Midbrain (tissue), 1 donor: ENCODE measurements at regions not wholly inside any gene's neighbourhood (a gene's known extent, or its start where the extent isn't known, plus 50 kb on each side); places are given as distances from the start of the nearest gene placed in this dataset.

Source experiments
- DNase-seq: peaks from one replicate; lab custom pipeline; 2025; lab: John Stamatoyannopoulos, UW

DNA sequence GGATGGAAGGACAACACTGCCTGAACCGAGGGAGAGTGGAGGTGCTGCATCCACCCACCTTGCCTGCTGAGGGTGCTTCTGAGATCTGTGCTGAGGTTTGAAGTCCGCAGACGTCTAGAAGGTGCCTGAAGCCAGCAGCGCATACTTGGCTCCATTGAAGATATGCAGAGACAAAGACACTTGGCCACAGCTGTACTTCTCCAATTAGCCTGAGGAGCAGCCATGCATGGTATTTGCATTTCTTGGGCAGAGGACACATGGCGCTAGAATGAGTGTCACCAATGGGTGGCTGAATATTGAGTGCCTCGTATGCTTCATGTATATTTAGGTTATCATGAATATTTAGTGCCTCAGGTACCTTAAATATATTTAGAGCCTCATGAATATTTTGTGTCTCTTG lies 128.7 kb upstream of the ATP6AP2 start:
- DNase-seq, result no peak

DNA sequence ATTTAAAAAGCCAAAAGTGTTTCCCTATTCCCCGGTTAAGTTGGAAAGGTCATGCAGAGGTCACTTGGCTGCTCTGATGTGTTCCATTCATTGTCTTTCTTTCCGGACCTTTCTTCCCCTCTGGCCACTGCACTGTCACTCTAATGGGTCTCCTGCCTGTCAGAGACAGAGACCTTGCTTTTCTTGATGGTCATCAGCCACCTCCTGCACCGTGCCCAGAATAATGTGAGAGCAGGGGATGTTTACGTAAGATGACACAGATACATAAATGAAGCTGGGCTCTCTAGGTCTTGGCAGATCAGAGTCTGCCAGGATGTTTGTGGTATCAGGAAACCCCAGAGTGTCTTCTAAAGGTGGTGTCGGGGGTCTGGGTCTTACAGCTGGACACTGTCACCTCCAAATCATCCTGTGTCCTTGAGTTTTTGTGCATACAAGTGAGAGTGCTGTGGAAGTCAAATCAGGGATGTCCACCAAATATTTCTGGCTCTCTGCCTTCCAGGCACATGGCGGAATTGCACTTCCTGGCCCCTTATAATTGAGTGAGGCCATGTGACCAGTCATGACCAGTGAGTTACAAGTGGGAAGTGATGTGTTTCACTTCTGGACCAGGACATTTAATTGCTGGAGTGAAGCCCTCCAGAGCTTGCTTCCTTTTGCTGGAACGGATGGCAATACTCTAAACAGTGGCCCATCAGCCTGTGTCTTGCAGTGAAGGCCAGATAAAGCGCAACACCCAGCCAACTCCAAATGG lies 130.6 kb upstream of the ATP6AP2 start:
- no peak for DNase-seq

DNA sequence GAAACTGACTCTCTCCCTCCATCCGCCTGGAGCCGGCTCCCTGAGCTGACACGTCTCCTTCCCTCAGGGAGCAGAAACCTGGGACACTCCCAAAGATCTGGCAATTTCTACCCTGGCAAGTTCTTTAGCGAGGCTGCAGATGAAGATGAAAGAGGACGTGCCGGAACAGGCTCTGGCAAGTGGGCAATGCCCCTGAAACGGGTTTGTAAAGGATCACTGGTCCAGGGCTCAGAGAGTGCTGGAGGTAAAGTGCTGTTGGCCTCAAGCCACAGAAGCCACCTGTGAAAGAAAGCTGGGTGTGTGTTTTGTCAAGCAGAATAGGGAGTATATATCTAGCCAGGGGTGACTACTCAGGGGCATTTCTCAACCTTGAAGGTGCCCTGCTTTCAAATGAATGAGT lies 131.4 kb upstream of the ATP6AP2 start:
- DNase-seq, result no peak

- DNase-seq, result no peak
Observed at GRCh38 chrX:40448793-40449192, 132.0 kb upstream of the ATP6AP2 start.

DNA sequence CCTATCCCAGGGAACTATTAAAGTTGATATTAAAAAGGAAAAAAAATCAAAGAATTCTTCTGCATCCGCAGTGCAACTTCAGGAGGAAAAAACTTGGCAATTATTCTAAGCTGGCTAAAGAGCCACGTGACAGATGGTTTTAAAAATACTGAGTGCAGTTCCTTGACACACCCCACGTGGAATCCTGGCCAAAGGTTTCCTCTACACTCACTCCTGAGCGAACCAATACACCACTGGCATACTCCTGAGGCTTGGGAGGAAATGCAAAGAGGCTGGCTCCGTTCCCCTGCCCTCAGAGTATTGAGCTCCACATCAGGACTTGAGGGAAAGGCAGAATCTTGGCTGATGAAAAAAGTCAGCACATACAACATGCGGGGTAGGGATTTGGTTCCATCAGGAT lies 133.8 kb upstream of the ATP6AP2 start:
- no peak for DNase-seq

DNA sequence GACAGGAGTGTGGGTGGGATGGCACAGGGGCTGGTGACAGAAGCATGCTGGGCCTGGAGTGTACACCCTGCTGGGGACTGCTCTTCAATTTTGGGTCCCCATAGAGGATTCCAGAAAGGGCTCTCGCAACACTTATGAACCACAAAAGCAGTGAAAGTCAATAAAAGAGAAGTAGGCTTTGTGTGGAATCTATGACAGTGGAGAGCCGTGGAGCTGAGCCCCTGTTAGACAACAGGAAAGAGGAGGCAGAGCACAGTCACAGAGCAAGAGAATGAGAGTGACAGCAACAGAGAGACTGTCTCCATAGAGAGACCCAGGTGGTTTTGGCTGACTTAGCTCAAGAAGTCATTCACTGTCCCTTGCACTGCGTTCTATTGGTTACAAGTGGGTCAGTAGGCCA lies 135.1 kb upstream of the ATP6AP2 start:
- no peak for DNase-seq

DNA sequence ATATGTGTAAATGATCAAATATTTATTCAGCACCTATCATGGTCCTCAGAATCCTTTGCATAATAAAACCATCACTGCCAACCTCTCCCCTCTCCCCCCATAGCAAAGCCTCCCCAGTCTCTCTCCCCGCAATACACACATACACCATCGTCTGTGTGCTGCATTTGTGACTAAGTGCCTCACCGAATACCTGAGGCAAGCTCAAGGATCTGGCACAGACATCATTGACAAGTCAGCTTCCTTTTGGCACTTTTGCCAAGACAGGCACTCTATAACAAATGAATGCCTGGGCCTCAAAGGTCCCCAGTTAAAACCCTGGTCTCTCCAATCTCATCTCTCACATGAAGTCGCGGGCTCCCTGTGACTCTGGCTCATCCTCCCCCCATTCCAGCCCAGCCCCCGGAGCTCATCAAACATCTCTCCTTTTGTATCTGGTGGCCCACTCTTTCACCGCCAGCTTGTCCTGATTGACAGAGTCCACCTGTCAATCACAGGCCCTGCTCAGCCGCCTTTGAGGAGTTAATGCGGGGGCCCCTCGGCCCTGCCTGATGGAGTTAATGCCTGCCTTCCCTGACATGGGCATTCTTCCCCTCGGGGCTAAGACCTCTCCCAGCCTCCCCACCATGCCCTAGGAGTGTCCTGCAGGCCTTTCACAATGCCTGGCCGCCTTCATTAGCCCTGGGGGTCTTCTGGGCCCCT lies 135.8 kb upstream of the ATP6AP2 start:
- no peak for DNase-seq

GRCh38 chrX:40444133-40444532 lies 136.6 kb upstream of the ATP6AP2 start:
- DNase-seq, result no peak

- peak; percentile 7 for DNase-seq
Observed at GRCh38 chrX:40440866-40441265, 139.9 kb upstream of the ATP6AP2 start.

- DNase-seq, result no peak
Observed at GRCh38 chrX:40439625-40440532, 140.9 kb upstream of the ATP6AP2 start.

- no peak for DNase-seq
Observed at GRCh38 chrX:40437348-40437747, 143.4 kb upstream of the ATP6AP2 start.

DNA sequence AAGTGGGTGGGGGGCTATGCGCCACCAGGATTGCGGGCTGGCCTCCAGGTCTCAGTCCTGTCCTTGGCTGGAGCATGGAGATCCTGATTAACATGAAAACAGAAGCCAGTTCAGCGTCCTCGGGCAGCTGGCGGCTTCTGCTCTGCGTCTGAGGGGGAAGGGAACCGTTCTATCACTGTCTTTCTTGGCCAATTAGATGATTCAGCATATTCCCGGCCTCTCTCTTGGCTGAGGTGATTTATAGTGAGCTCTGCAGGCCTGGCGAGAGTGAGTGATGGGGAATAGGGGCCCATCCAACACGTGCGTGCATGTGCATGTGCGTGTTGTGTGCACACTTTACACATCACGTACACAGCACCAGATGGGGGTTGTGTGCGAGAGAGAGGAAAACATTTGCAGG lies 145.8 kb upstream of the ATP6AP2 start:
- DNase-seq, result peak; percentile 52

GRCh38 chrX:40434443-40434842 lies 146.3 kb upstream of the ATP6AP2 start:
- no peak for DNase-seq

DNA sequence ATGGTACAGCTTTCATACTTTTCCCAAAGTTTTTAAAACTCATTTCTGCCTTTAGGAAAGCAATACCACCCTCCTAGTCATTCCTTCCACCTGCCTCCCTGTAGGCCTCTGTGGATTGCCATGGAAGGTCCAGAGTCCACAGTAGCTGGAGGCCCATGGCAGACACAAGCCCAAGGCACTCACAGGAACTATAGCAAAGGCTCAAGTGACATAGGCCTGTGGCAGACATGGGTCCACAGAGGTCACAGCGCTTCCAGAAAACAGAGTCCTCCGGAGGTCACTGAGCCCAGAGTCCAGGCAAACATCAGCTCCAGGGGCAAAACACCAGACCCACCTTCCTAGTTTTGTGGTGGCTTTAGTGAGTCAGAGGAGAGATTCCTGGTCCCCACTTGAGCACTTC lies 147.6 kb upstream of the ATP6AP2 start:
- no peak for DNase-seq

GRCh38 chrX:40424259-40424658 lies 156.5 kb upstream of the ATP6AP2 start:
- DNase-seq, result no peak

DNA sequence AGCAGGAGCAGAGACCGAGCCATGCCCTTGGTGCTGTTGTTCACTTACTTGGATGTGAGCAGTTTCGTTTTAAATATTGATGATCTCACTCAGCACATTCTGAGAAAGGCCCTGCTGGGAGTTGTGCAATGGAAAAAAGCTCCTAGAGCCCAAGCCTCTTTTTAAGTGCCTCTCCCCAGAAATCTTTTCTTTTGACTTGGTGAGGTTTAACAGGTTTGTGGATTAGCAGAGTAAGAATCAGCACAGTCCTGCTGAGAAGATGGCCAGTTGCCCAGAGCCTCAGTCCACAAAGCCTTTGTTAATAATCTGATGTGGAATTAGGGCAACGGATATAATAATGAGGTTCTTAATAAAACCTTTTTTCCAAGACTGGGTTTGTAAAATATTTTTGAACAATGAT lies 157.5 kb upstream of the ATP6AP2 start:
- peak; percentile 29 for DNase-seq

DNA sequence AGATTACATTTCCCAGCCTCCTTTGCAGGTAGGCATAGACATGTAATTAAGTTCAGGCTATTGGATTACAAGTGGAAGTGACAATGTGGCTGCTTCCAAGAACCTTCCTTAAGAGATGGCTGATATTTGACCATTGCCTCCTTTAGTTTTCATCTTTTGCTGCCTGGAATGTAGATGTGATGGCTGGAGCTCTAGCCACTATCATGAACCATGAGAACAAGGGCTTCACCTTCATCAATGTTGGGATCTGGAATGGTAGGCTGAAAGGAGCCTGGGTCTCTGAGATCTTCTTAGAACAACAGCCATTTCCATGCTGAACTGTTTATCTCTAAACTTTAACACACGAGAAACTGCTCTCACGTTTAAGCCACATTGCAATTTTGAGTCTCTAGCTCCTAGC lies 158.7 kb upstream of the ATP6AP2 start:
- no peak for DNase-seq

- DNase-seq, result peak; percentile 76
Observed at GRCh38 chrX:40420899-40421729, 159.7 kb upstream of the ATP6AP2 start.

- DNase-seq, result no peak
Observed at GRCh38 chrX:40418813-40419195, 162.0 kb upstream of the ATP6AP2 start.

DNA sequence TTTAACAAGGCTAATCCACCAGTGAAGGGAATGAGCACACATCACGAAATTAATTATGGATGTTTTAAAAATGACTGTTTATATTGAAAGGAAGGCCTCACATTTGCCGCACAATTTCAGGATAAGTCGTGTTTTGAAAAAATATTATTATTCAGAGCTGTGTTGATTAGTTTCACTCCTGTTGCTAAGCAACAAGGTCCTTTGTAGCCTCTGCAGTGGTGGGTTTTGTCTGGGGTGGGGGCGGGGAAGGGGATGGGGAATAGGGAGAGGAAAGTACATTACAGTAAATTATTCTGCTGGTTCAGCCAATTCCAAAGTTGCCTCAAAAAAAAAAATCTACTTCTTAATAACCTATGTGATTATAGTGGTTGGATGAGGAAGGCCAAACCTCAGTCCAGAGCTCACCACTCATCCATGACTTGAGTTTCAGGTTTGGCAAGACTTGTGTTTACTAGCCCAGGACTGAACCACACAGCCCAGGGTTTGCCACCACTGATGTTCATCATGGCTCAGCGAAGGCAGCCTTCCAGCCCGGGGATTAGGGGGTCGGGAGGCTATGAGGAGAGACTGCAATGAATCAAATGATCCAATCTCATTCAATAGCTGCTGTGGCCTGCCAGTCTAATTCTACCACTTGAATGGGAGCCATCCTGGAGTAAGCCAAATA lies 162.5 kb upstream of the ATP6AP2 start:
- DNase-seq, result peak; percentile 16

- no peak for DNase-seq
Observed at GRCh38 chrX:40415675-40416074, 165.1 kb upstream of the ATP6AP2 start.
